ENCODE measurements at regions not wholly inside any gene's neighbourhood (a gene's known extent, or its start where the extent isn't known, plus 50 kb on each side); places are given as distances from the start of the nearest gene placed in this dataset.

- TF ChIP-seq CTCF (conservative IDR thresholded peaks at IDR 0.05 in 1 of 2, IDR thresholded peaks at IDR 0.05 in 1 of 2; ENCODE audit: low read depth in 1 of 2, low read length in 2 of 2), result no peak
- no peak for TF ChIP-seq EZH2 (IDR thresholded peaks at IDR 0.05; ENCODE audit: low read length, missing control alignments)
- Histone ChIP-seq H3K9ac (ENCODE audit: insufficient read depth, low read length) (no peak overlapping the region), H4K20me1 (ENCODE audit: control insufficient read depth, extremely low read depth, insufficient read depth, low read length) (no peaks in the 10 kb centered on the region), H3K4me3 (replicated peaks in 1 of 4; ENCODE audit: control extremely low read depth in 1 of 4, insufficient read depth in 1 of 4, low read depth in 3 of 4, low read length in 4 of 4) (no peak overlapping the region), H3K27me3 (ENCODE audit: control insufficient read depth, insufficient read depth, low read length) (no peaks in the 10 kb centered on the region), H3K27ac (ENCODE audit: insufficient read depth, low read length) (no peak overlapping the region), H3K79me2 (ENCODE audit: control insufficient read depth, insufficient read depth, low read length) (no peaks in the 10 kb centered on the region), H3K9me3 (ENCODE audit: control insufficient read depth, insufficient read depth, low read depth, low read length) (no peaks in the 10 kb centered on the region), H3K4me2 (ENCODE audit: extremely low read depth, insufficient read depth, low read length) (no peak overlapping the region), H3K36me3 (ENCODE audit: control insufficient read depth, insufficient read depth, low read length) (no peaks in the 10 kb centered on the region), H2AFZ (ENCODE audit: low read length) (no peak overlapping the region), H3K4me1 (ENCODE audit: control insufficient read depth, extremely low read depth, insufficient read depth, low read length) (no peaks in the 10 kb centered on the region)
- DNase-seq (ENCODE audit: low read depth in 2 of 2), result no peak
Measured at GRCh38 chr3:26347150-26347549, 275.4 kb upstream of the LRRC3B start.

- Histone ChIP-seq H3K4me1 (ENCODE audit: control insufficient read depth, extremely low read depth, insufficient read depth, low read length) (no peaks in the 10 kb centered on the region), H3K9me3 (ENCODE audit: control insufficient read depth, insufficient read depth, low read depth, low read length) (no peaks in the 10 kb centered on the region), H3K27me3 (ENCODE audit: control insufficient read depth, insufficient read depth, low read length) (no peaks in the 10 kb centered on the region), H3K9ac (ENCODE audit: insufficient read depth, low read length) (no peak overlapping the region), H3K79me2 (ENCODE audit: control insufficient read depth, insufficient read depth, low read length) (no peaks in the 10 kb centered on the region), H3K4me2 (ENCODE audit: extremely low read depth, insufficient read depth, low read length) (no peak overlapping the region), H3K4me3 (replicated peaks in 1 of 4; ENCODE audit: control extremely low read depth in 1 of 4, insufficient read depth in 1 of 4, low read depth in 3 of 4, low read length in 4 of 4) (no peak overlapping the region), H4K20me1 (ENCODE audit: control insufficient read depth, extremely low read depth, insufficient read depth, low read length) (no peaks in the 10 kb centered on the region), H3K36me3 (ENCODE audit: control insufficient read depth, insufficient read depth, low read length) (no peaks in the 10 kb centered on the region), H3K27ac (ENCODE audit: insufficient read depth, low read length) (no peak overlapping the region), H2AFZ (ENCODE audit: low read length) (no peak overlapping the region)
- TF ChIP-seq CTCF (conservative IDR thresholded peaks at IDR 0.05 in 1 of 2, IDR thresholded peaks at IDR 0.05 in 1 of 2; ENCODE audit: low read depth in 1 of 2, low read length in 2 of 2), result no peak
- no peak for TF ChIP-seq EZH2 (IDR thresholded peaks at IDR 0.05; ENCODE audit: low read length, missing control alignments)
- no peak for DNase-seq (ENCODE audit: low read depth in 2 of 2)
Measured at GRCh38 chr3:26350853-26351252, 271.7 kb upstream of the LRRC3B start.

- Histone ChIP-seq H3K36me3 (ENCODE audit: control insufficient read depth, insufficient read depth, low read length) (no peaks in the 10 kb centered on the region), H2AFZ (ENCODE audit: low read length) (no peak overlapping the region), H3K27me3 (ENCODE audit: control insufficient read depth, insufficient read depth, low read length) (no peaks in the 10 kb centered on the region), H3K4me1 (ENCODE audit: control insufficient read depth, extremely low read depth, insufficient read depth, low read length) (no peaks in the 10 kb centered on the region), H4K20me1 (ENCODE audit: control insufficient read depth, extremely low read depth, insufficient read depth, low read length) (no peaks in the 10 kb centered on the region), H3K4me3 (replicated peaks in 1 of 4; ENCODE audit: control extremely low read depth in 1 of 4, insufficient read depth in 1 of 4, low read depth in 3 of 4, low read length in 4 of 4) (no peak overlapping the region), H3K9ac (ENCODE audit: insufficient read depth, low read length) (no peak overlapping the region), H3K4me2 (ENCODE audit: extremely low read depth, insufficient read depth, low read length) (no peak overlapping the region), H3K9me3 (ENCODE audit: control insufficient read depth, insufficient read depth, low read depth, low read length) (no peaks in the 10 kb centered on the region), H3K27ac (ENCODE audit: insufficient read depth, low read length) (no peak overlapping the region), H3K79me2 (ENCODE audit: control insufficient read depth, insufficient read depth, low read length) (no peaks in the 10 kb centered on the region)
- no peak for TF ChIP-seq CTCF (conservative IDR thresholded peaks at IDR 0.05 in 1 of 2, IDR thresholded peaks at IDR 0.05 in 1 of 2; ENCODE audit: low read depth in 1 of 2, low read length in 2 of 2)
- no peak for TF ChIP-seq EZH2 (IDR thresholded peaks at IDR 0.05; ENCODE audit: low read length, missing control alignments)
- DNase-seq (ENCODE audit: low read depth in 2 of 2), result no peak
Measured at GRCh38 chr3:26353097-26353496, 269.5 kb upstream of the LRRC3B start.
